Muscle of leg (tissue), 3 donors: ENCODE measurements at regions not wholly inside any gene's neighbourhood (a gene's known extent, or its start where the extent isn't known, plus 50 kb on each side); places are given as distances from the start of the nearest gene placed in this dataset.

Experiments used
- DNase-seq: peaks from one replicate; pipeline ENCODE4 v3.0.0; 2013
- H3K27ac ChIP-seq: one replicate; pipeline ENCODE4 v1.5.1; 2013; ENCODE audit warnings: mild to moderate bottlenecking, low read length, control low read depth
- H3K27me3 ChIP-seq: one replicate; pipeline ENCODE4 v1.6.1; 2013; ENCODE audit warnings: low read length; ENCODE audit not compliant: control insufficient read depth, insufficient read depth
- H3K36me3 ChIP-seq: one replicate; pipeline ENCODE4 v1.6.1; 2013; ENCODE audit warnings: low read length; ENCODE audit not compliant: control insufficient read depth, insufficient read depth
- H3K4me1 ChIP-seq: one replicate; pipeline ENCODE4 v1.6.1; 2013; ENCODE audit warnings: low read length; ENCODE audit not compliant: control insufficient read depth, insufficient read depth
- H3K4me3 ChIP-seq: one replicate; pipeline ENCODE4 v1.5.1; 2013; ENCODE audit warnings: low read length, control low read depth
- H3K9me3 ChIP-seq: replicated peaks from 2 replicates; pipeline ENCODE4 v1.6.1; 2013; ENCODE audit warnings: low read depth, low read length; ENCODE audit not compliant: control insufficient read depth
- WGBS: methylation state at CpG from one replicate; pipeline ENCODE4 v1.1.5; 2013; ENCODE audit warnings: missing lambda C conversion rate; ENCODE audit not compliant: insufficient coverage; 5-methylcytosine and 5-hydroxymethylcytosine counted together

- H3K4me1 ChIP-seq: peaks cover 7% of the 10 kb centered on the region
- WGBS: 95% methylated on average over 2 of the region's 4 CpGs
- H3K27me3 ChIP-seq: no peaks in the 10 kb centered on the region
- H3K9me3 ChIP-seq: peaks cover 3% of the 10 kb centered on the region
- H3K27ac ChIP-seq: no peak overlapping the region
- H3K36me3 ChIP-seq: no peaks in the 10 kb centered on the region
- DNase-seq: no peak
- H3K4me3 ChIP-seq: no peak overlapping the region
These were observed 509.2 kb upstream of the MDFIC2 start for GRCh38 chr3:70821602-70822001.

- no peak overlapping the region for H3K4me3 ChIP-seq
- H3K27me3 ChIP-seq: no peaks in the 10 kb centered on the region
- no peaks in the 10 kb centered on the region for H3K36me3 ChIP-seq
- peaks cover 7% of the 10 kb centered on the region for H3K9me3 ChIP-seq
- DNase-seq: no peak
- no CpG with 5 or more reads among the region's 1 CpG for WGBS
- no peak overlapping the region for H3K27ac ChIP-seq
- peaks cover 7% of the 10 kb centered on the region for H3K4me1 ChIP-seq
These were observed 508.0 kb upstream of the MDFIC2 start for GRCh38 chr3:70820397-70820796.

DNA sequence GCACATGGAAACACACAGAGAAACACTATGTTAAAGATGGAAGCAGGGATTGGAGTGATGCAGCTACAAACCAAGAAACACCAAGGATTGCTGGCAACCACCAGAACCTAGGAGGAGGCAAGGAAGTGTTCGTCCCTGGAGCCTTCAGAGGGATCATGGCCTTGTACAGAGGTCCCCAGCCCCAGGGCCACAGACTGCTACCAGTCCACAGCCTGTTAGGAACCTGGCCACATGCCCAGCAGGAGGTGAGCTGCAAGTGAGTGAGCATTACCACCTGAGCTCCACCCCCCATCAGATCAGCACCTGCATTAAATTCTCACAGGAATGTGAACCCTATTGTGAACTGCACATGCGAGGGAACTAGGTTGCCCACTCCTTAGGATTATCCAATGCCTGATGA is 505.7 kb upstream of the MDFIC2 start:
- no peaks in the 10 kb centered on the region for H3K27me3 ChIP-seq

GRCh38 chr3:70816346-70816745 is 503.9 kb upstream of the MDFIC2 start:
- Histone ChIP-seq H3K27me3 (no peaks in the 10 kb centered on the region), H3K36me3 (no peaks in the 10 kb centered on the region), H3K9me3 (peaks cover 7% of the 10 kb centered on the region), H3K27ac (no peak overlapping the region), H3K4me3 (no peak overlapping the region), H3K4me1 (peaks cover 2% of the 10 kb centered on the region)
- no peak for DNase-seq
- 83% methylated on average over 1 of the region's 3 CpGs for WGBS

More for the DNA sequence above, 505.7 kb upstream of the MDFIC2 start:
- Histone ChIP-seq H3K36me3 (no peaks in the 10 kb centered on the region), H3K4me1 (peaks cover 3% of the 10 kb centered on the region), H3K4me3 (no peak overlapping the region), H3K27ac (no peak overlapping the region), H3K9me3 (peaks cover 7% of the 10 kb centered on the region)
- 92% methylated on average over 2 of the region's 2 CpGs for WGBS
- DNase-seq: no peak

DNA sequence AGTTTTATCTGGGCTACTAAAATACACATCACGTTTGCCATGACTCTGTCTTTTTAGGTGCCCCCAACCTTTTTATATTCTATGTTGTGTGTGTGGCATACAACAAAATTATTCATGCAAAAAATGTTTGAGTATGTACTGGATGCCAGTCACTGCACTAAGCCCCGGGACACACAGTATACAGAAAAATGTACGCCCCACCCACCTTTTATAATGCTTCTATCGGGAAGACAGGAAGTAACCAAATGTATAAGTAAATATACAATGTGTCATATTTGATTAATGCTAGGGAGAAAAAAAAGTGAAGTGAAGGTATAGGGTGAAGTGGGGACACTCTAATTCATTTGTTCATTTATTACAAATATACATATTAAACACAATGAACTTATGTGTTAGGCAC is 503.4 kb upstream of the MDFIC2 start:
- peaks cover 7% of the 10 kb centered on the region for H3K9me3 ChIP-seq
- H3K36me3 ChIP-seq: no peaks in the 10 kb centered on the region
- DNase-seq: no peak
- no peak overlapping the region for H3K27ac ChIP-seq
- H3K4me1 ChIP-seq: peaks cover 2% of the 10 kb centered on the region
- WGBS: no CpG with 5 or more reads among the region's 4 CpGs
- no peaks in the 10 kb centered on the region for H3K27me3 ChIP-seq
- H3K4me3 ChIP-seq: no peak overlapping the region

DNA sequence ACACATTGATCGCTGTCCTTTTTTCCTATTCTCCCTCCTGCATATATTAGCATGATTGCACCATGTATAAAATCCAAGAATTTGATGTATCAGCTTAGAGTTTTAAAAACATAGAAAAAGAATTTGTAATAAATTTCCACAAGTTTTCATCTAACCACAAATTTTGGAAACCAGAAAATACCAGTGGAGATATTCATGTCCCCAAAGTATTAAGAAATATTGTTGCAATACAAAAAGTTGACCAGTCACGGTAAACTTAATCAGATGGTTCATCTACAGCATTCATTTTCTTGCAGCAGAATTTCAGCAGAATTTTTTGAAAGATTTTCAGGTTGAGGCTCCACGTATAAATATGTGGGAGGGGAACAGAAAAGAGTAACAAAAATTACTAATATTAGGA is 500.9 kb upstream of the MDFIC2 start:
- H3K27ac ChIP-seq: no peak overlapping the region
- no peak for DNase-seq
- H3K36me3 ChIP-seq: no peaks in the 10 kb centered on the region
- peaks cover 7% of the 10 kb centered on the region for H3K9me3 ChIP-seq
- no peaks in the 10 kb centered on the region for H3K27me3 ChIP-seq
- no CpG with 5 or more reads among the region's 3 CpGs for WGBS
- H3K4me1 ChIP-seq: peaks cover 2% of the 10 kb centered on the region
- H3K4me3 ChIP-seq: no peak overlapping the region

GRCh38 chr3:70811880-70812279 is 499.4 kb upstream of the MDFIC2 start:
- H3K4me1 ChIP-seq: peaks cover 2% of the 10 kb centered on the region
- H3K9me3 ChIP-seq: peaks cover 5% of the 10 kb centered on the region
- peak overlapping the region; percentile 18 for H3K27ac ChIP-seq
- no CpG with 5 or more reads among the region's 2 CpGs for WGBS
- no peak overlapping the region for H3K4me3 ChIP-seq
- no peaks in the 10 kb centered on the region for H3K27me3 ChIP-seq
- H3K36me3 ChIP-seq: no peaks in the 10 kb centered on the region
- peak; percentile 92 for DNase-seq

GRCh38 chr3:70808881-70809280 is 496.4 kb upstream of the MDFIC2 start:
- Histone ChIP-seq H3K9me3 (no peaks in the 10 kb centered on the region), H3K27me3 (no peaks in the 10 kb centered on the region), H3K36me3 (no peaks in the 10 kb centered on the region), H3K27ac (no peak overlapping the region), H3K4me1 (peaks cover 2% of the 10 kb centered on the region), H3K4me3 (no peak overlapping the region)
- WGBS: no CpG with 5 or more reads among the region's 1 CpG
- no peak for DNase-seq

- Histone ChIP-seq H3K27me3 (no peaks in the 10 kb centered on the region), H3K4me3 (no peak overlapping the region), H3K27ac (no peak overlapping the region), H3K4me1 (no peaks in the 10 kb centered on the region), H3K9me3 (no peaks in the 10 kb centered on the region), H3K36me3 (no peaks in the 10 kb centered on the region)
- 52% methylated on average over 2 of the region's 7 CpGs for WGBS
- no peak for DNase-seq
These were observed 494.1 kb upstream of the MDFIC2 start for GRCh38 chr3:70806556-70806955.

- Histone ChIP-seq H3K27me3 (no peaks in the 10 kb centered on the region), H3K27ac (no peak overlapping the region), H3K4me1 (no peaks in the 10 kb centered on the region), H3K9me3 (no peaks in the 10 kb centered on the region), H3K4me3 (no peak overlapping the region), H3K36me3 (no peaks in the 10 kb centered on the region)
- no CpG with 5 or more reads among the region's 6 CpGs for WGBS
- DNase-seq: no peak
These were observed 493.6 kb upstream of the MDFIC2 start for GRCh38 chr3:70806021-70806420.
